Sigmoid colon (tissue), 6 donors: ENCODE measurements at regions not wholly inside any gene's neighbourhood (a gene's known extent, or its start where the extent isn't known, plus 50 kb on each side); places are given as distances from the start of the nearest gene placed in this dataset.

ENCODE experiments used
- DNase-seq: peaks from one replicate; pipeline ENCODE4 v3.0.0-alpha.2; 2019
- H3K27ac ChIP-seq, 4 donors: fragments of 200-600 bp; sonication (generic); one replicate each; pipeline ENCODE4 v1.5.1; 2016 to 2019; ENCODE audit warnings: mild to moderate bottlenecking in 1 of 4
- H3K27me3 ChIP-seq, 3 donors: fragments of 200-600 bp; sonication (generic); one replicate each; pipeline ENCODE4 v1.5.1; 2019; ENCODE audit warnings: mild to moderate bottlenecking in 1 of 3
- H3K36me3 ChIP-seq, 4 donors: fragments of 200-600 bp; sonication (generic); one replicate each; pipeline ENCODE4 v1.5.1; 2016 to 2019
- H3K4me1 ChIP-seq, 4 donors: fragments of 200-600 bp; sonication (generic); one replicate each; pipeline ENCODE4 v1.5.1; 2017 to 2019
- H3K4me3 ChIP-seq, 4 donors: fragments of 200-600 bp; sonication (generic); one replicate each; pipeline ENCODE4 v1.5.1; 2017 to 2019; ENCODE audit warnings: mild to moderate bottlenecking in 2 of 4, moderate library complexity in 1 of 4
- H3K9me3 ChIP-seq, 4 donors: fragments of 200-600 bp in 3 of 4; sonication (generic) in 3 of 4; one replicate each; pipeline versions ENCODE4 v1.5.1 to v1.6.1; 2013 to 2019
- CTCF ChIP-seq, 4 experiments: fragments of 450-650 bp in 3 of 4; fragments of 200-600 bp in 1 of 4; IDR thresholded peaks; one replicate each; pipeline ENCODE4 v1.5.1; 2016 to 2019; ENCODE audit warnings: antibody characterized with exemption in 4 of 4, mild to moderate bottlenecking in 3 of 4, moderate library complexity in 2 of 4
- EP300 ChIP-seq, 4 donors: sonication (generic); formaldehyde crosslinking; IDR thresholded peaks; one replicate each; pipeline ENCODE4 v1.6.1; 2017; ENCODE audit warnings: antibody characterized with exemption in 4 of 4
- POLR2A ChIP-seq, 2 donors: fragments of 450-650 bp; IDR thresholded peaks; one replicate each; pipeline ENCODE4 v1.6.1; 2016; ENCODE audit warnings: antibody characterized with exemption in 2 of 2, mild to moderate bottlenecking in 2 of 2, moderate library complexity in 2 of 2
- POLR2AphosphoS5 ChIP-seq, 4 donors: sonication (generic); formaldehyde crosslinking; IDR thresholded peaks; one replicate each; pipeline ENCODE4 v1.6.1; 2017; ENCODE audit warnings: antibody characterized with exemption in 4 of 4
- WGBS, 2 donors: extraction: QIAGEN DNeasy Blood & Tissue Kit; methylation state at CpG; one replicate each; pipeline ENCODE4 v1.1.7; 2013; 5-methylcytosine and 5-hydroxymethylcytosine counted together
- intact Hi-C: fragments of 100-400 bp; cut with DNase I; formaldehyde crosslinking; loops from one replicate; pipeline ENCODE4 v1.15.1; 2023
- donor health status: healthy with polysubstance abuse.
- donor health status: healthy.

DNA sequence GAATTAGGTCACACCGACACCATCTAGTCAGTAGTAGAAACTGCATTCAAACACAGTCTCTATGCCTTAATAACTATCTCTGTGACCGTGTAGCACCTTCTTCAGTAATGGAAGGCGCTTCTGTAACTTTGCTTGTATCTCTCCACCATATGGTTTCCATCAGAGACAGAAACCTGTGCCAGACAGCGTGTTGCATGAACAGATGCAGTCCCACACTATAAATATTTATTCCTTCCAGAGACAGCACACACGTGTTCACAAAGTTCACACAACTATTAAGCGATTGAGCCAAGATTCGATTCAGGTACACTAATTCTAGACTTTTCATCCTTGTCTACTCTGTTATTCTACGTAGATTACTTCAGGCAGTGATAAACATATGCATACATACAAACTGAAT lies 873.9 kb upstream of the MBL2 start:
- WGBS, 2 donors, result 70 to 84% methylated on average over 8 of the region's 8 CpGs
- Histone ChIP-seq H3K9me3 (no peaks in the 10 kb centered on the region), H3K36me3 (no peaks in the 10 kb centered on the region), H3K27ac (no peak overlapping the region), H3K4me3 (no peak overlapping the region), H3K4me1 (no peaks in the 10 kb centered on the region), H3K27me3 (no peaks in the 10 kb centered on the region)
- intact Hi-C loops, result no loop called here
- no peak for DNase-seq
- no peak for TF ChIP-seq POLR2AphosphoS5 (IDR thresholded peaks at IDR 0.05)
- TF ChIP-seq EP300 (IDR thresholded peaks at IDR 0.05), result no peak
- no peak for TF ChIP-seq POLR2A (IDR thresholded peaks at IDR 0.05)
- TF ChIP-seq CTCF (IDR thresholded peaks at IDR 0.05), result no peak

- Histone ChIP-seq H3K4me1 (no peaks in the 10 kb centered on the region), H3K4me3 (no peak overlapping the region), H3K27ac (no peak overlapping the region), H3K36me3 (no peaks in the 10 kb centered on the region), H3K27me3 (no peaks in the 10 kb centered on the region), H3K9me3 (no peaks in the 10 kb centered on the region)
- intact Hi-C loops, result no loop called here
- 75 to 84% methylated on average over 1 of the region's 1 CpG for WGBS, 2 donors
- DNase-seq, result no peak
- TF ChIP-seq EP300 (IDR thresholded peaks at IDR 0.05) (no peak), CTCF (IDR thresholded peaks at IDR 0.05) (no peak), POLR2AphosphoS5 (IDR thresholded peaks at IDR 0.05) (no peak), POLR2A (IDR thresholded peaks at IDR 0.05) (no peak)
Measured at GRCh38 chr10:53645951-53646350, 873.4 kb upstream of the MBL2 start.

DNA sequence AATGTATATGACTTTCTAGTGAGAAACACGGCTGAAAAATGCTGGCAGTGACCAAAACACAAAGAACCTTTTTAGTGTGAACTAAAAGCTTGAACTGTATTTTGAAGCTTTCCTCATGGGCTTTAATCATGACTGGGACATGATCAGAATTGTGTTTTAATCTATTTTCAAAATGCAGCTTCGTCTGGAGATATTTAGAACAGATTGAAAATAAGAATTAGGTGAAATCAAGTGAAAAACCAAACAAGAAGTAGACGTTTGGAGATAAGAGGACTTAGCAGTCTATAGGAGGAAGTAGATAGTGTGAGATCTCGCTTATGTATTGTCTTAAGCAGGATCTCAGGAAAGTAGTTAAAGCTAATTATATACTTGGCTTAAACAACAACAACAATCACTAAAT lies 865.4 kb upstream of the MBL2 start:
- TF ChIP-seq POLR2A (IDR thresholded peaks at IDR 0.05), result no peak
- no peak for TF ChIP-seq POLR2AphosphoS5 (IDR thresholded peaks at IDR 0.05)
- no peak for TF ChIP-seq CTCF (IDR thresholded peaks at IDR 0.05)
- no peak for TF ChIP-seq EP300 (IDR thresholded peaks at IDR 0.05)
- 43 to 50% methylated on average over 4 of the region's 4 CpGs for WGBS, 2 donors
- H3K4me3 ChIP-seq, result no peak overlapping the region
- H3K27me3 ChIP-seq, result no peaks in the 10 kb centered on the region
- no peaks in the 10 kb centered on the region for H3K9me3 ChIP-seq
- no peak for DNase-seq
- no peaks in the 10 kb centered on the region for H3K36me3 ChIP-seq
- no peak overlapping the region for H3K27ac ChIP-seq
- H3K4me1 ChIP-seq, result no peaks in the 10 kb centered on the region
- intact Hi-C loops, result no loop called here

DNA sequence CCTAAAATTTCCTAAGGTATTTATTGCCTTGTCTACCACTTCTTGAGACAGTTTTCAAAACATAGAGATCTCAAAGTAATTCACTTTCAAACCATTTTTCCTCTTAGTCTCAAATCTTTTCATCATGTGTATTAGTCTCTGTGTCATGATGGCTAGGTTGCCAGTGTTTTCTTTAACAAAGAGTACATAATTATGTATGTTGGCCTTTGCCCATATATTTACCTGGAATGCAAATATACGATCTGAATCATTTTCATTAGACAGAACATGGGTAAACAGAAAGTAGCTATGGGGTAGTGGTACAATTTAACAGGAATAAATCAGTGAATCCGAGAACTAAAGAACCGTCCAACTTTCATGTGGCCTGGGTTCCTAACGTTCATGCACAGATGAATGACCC lies 852.1 kb upstream of the MBL2 start:
- H3K9me3 ChIP-seq, result no peaks in the 10 kb centered on the region
- 51 to 61% methylated on average over 4 of the region's 4 CpGs for WGBS, 2 donors
- no peak for DNase-seq
- H3K4me1 ChIP-seq, result no peaks in the 10 kb centered on the region
- TF ChIP-seq CTCF (IDR thresholded peaks at IDR 0.05) (no peak), POLR2AphosphoS5 (IDR thresholded peaks at IDR 0.05) (no peak), POLR2A (IDR thresholded peaks at IDR 0.05) (no peak), EP300 (IDR thresholded peaks at IDR 0.05) (no peak)
- H3K4me3 ChIP-seq, result no peak overlapping the region
- intact Hi-C loops, result no loop called here
- no peak overlapping the region for H3K27ac ChIP-seq
- H3K36me3 ChIP-seq, result no peaks in the 10 kb centered on the region
- no peaks in the 10 kb centered on the region for H3K27me3 ChIP-seq

DNA sequence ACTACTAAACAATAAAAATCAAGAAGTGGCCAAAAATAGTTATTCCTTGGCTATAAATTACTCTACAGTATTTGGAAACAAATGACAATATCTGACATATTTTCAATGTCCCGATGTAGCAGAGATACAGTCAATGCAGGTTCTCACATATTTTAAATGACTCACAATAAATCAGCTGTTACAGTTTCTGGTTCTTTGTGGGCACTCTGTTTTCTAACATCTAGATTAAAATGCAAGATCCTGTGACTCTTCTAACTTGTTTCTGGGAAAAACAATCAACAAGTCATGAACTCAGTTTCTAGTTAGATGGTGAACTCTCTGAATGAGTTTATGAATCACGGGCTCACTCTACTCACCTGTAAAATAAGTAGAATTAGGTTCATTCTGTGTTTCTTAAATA lies 849.6 kb upstream of the MBL2 start:
- no peaks in the 10 kb centered on the region for H3K4me1 ChIP-seq
- no peak overlapping the region for H3K27ac ChIP-seq
- WGBS, 2 donors, result 66 to 85% methylated on average over 2 of the region's 2 CpGs
- no peaks in the 10 kb centered on the region for H3K27me3 ChIP-seq
- H3K36me3 ChIP-seq, result no peaks in the 10 kb centered on the region
- TF ChIP-seq EP300 (IDR thresholded peaks at IDR 0.05) (no peak), CTCF (IDR thresholded peaks at IDR 0.05) (no peak), POLR2AphosphoS5 (IDR thresholded peaks at IDR 0.05) (no peak), POLR2A (IDR thresholded peaks at IDR 0.05) (no peak)
- no peak overlapping the region for H3K4me3 ChIP-seq
- no peak for DNase-seq
- no peaks in the 10 kb centered on the region for H3K9me3 ChIP-seq
- intact Hi-C loops, result no loop called here
